Neuron (in vitro differentiated cells): ENCODE measurements at regions not wholly inside any gene's neighbourhood (a gene's known extent, or its start where the extent isn't known, plus 50 kb on each side); places are given as distances from the start of the nearest gene placed in this dataset.
"Not testable (repeated sequence)": the region's sequence is repeated elsewhere in the genome, so short reads cannot be mapped to it uniquely, and the experiment has no call there.

ENCODE experiments used
- H2AFZ ChIP-seq: one replicate; pipeline ENCODE4 v1.6.1; 2013; ENCODE audit warnings: low read depth, mild to moderate bottlenecking, inconsistent platforms, low read length, moderate library complexity
- H3K27me3 ChIP-seq: one replicate; pipeline ENCODE4 v1.6.1; 2013; ENCODE audit warnings: low read length; ENCODE audit not compliant: insufficient read depth
- H3K36me3 ChIP-seq: one replicate; pipeline ENCODE4 v1.6.1; 2013; ENCODE audit warnings: low read length; ENCODE audit not compliant: insufficient read depth
- H3K4me1 ChIP-seq: one replicate; pipeline ENCODE4 v1.6.1; 2013; ENCODE audit warnings: low read length; ENCODE audit not compliant: insufficient read depth
- H3K4me3 ChIP-seq: 2 replicates; pipeline ENCODE4 v1.5.1; 2013; ENCODE audit warnings: mild to moderate bottlenecking, low read length, moderate library complexity
- H3K9me3 ChIP-seq: one replicate; pipeline ENCODE4 v1.6.1; 2013; ENCODE audit warnings: low read length

DNA sequence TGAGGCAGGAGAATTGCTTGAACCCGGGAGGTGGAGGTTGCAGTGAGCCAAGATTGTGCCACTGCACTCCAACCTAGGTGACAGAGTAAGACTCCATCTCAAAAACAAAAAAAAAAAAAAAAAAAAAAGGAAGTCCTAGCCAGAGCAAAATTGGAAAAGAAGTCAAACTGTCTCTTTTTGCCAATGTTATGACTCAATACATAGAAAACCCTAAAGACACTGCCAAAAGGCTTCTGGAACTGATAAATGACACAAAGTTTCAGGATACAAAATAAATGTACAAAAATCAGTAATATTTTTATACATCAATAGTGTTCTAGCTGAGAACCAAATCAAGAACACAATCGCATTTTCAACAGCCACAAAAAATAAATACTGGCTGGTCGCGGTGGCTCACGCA lies 82.5 kb upstream of the COL8A1 start:
- H3K4me3 ChIP-seq, H3K27me3 ChIP-seq, H3K9me3 ChIP-seq, H3K36me3 ChIP-seq, H2AFZ ChIP-seq: not testable (repeated sequence)
- peaks cover 20% of the 10 kb centered on the region for H3K4me1 ChIP-seq

DNA sequence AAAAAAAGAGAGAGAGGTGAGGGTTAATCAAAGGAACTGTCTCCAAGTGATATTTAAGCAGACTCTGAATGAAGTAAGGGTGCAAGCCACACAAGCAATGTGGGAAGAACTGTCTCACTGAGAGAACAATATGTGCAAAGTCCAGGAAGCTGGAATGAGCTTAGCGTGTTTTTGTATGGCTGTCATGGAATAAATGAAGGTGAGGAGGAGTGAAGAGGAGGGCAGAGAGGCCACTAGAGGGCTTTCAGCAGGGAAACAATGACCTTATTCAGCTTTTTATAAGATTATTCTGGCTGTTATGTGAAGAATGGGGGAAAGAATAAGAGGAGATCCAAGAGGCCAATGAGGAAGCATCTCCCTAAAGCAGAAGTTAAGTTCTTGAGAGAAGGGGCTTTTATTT lies 86.9 kb upstream of the COL8A1 start:
- Histone ChIP-seq H2AFZ (no peak overlapping the region), H3K9me3 (no peaks in the 10 kb centered on the region), H3K36me3 (no peaks in the 10 kb centered on the region), H3K4me1 (peaks cover 29% of the 10 kb centered on the region), H3K27me3 (no peaks in the 10 kb centered on the region), H3K4me3 (no peak overlapping the region)

DNA sequence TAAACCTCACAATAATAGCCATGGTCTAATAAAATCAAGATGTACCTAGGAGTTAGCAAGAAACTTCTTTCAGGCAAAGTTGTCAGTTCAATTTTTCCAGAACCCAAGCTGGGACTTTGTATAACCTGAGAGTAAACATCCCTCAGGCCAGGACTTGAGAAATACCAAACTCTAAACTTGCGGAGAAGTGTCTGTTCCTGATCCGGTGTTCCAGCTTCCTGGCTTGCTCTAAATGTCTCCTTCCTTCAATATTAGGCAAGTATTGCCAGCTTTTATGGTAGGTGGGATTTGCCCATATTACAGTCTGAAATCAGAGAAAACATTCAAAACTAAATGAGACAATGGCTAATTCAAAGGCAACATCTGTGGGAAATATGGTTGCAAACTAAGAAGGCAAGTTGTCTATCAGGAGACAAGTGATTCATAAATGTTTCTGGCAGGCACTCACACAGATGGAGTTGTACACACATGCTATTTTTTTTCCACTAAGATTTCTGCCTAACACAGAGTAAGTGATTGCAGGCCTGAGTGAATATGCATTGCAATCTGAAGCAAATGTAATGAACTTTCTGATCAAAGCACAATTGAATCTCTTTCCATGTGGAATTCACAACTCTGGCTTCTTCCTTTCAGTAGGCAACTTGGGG lies 88.3 kb upstream of the COL8A1 start:
- Histone ChIP-seq H3K27me3 (no peaks in the 10 kb centered on the region), H3K36me3 (no peaks in the 10 kb centered on the region), H3K9me3 (no peaks in the 10 kb centered on the region), H3K4me1 (peaks cover 29% of the 10 kb centered on the region), H3K4me3 (no peak overlapping the region), H2AFZ (no peak overlapping the region)

DNA sequence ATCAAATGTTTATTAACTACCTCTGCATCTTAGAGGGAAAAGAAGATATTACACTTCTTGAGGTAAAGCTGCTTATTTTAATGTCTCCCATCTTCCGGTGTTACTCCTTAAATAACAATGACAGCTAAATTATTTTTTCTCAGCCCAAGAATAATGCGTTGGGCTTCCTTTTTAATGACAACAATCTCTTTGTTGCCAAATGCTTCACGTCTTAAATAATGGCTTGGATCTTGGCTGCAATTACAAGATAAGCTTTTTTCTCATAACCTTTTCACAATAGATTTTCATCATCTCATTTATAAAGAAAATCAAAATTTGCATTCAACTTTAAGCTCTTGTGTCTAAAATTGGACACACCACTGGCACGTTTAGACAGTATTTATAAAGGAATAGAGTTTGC lies 89.2 kb upstream of the COL8A1 start:
- Histone ChIP-seq H3K9me3 (no peaks in the 10 kb centered on the region), H3K27me3 (no peaks in the 10 kb centered on the region), H3K36me3 (no peaks in the 10 kb centered on the region), H2AFZ (no peak overlapping the region), H3K4me3 (no peak overlapping the region), H3K4me1 (peaks cover 29% of the 10 kb centered on the region)

- Histone ChIP-seq H2AFZ (no peak overlapping the region), H3K9me3 (no peaks in the 10 kb centered on the region), H3K4me1 (peaks cover 29% of the 10 kb centered on the region), H3K27me3 (no peaks in the 10 kb centered on the region), H3K36me3 (no peaks in the 10 kb centered on the region), H3K4me3 (no peak overlapping the region)
Measured at GRCh38 chr3:99548674-99549073, 89.7 kb upstream of the COL8A1 start.

GRCh38 chr3:99545941-99546580 lies 92.3 kb upstream of the COL8A1 start:
- no peaks in the 10 kb centered on the region for H3K27me3 ChIP-seq
- no peak overlapping the region for H2AFZ ChIP-seq
- H3K4me3 ChIP-seq = no peak overlapping the region
- H3K4me1 ChIP-seq = peaks cover 11% of the 10 kb centered on the region
- no peaks in the 10 kb centered on the region for H3K9me3 ChIP-seq
- H3K36me3 ChIP-seq = no peaks in the 10 kb centered on the region

- Histone ChIP-seq H3K27me3 (no peaks in the 10 kb centered on the region), H3K4me3 (no peak overlapping the region), H2AFZ (no peak overlapping the region), H3K4me1 (no peaks in the 10 kb centered on the region), H3K36me3 (no peaks in the 10 kb centered on the region), H3K9me3 (no peaks in the 10 kb centered on the region)
Measured at GRCh38 chr3:99544786-99545281, 93.6 kb upstream of the COL8A1 start.

GRCh38 chr3:99543796-99544195 lies 94.6 kb upstream of the COL8A1 start:
- H3K9me3 ChIP-seq = no peaks in the 10 kb centered on the region
- H3K36me3 ChIP-seq = no peaks in the 10 kb centered on the region
- no peaks in the 10 kb centered on the region for H3K4me1 ChIP-seq
- no peak overlapping the region for H2AFZ ChIP-seq
- no peaks in the 10 kb centered on the region for H3K27me3 ChIP-seq
- H3K4me3 ChIP-seq = no peak overlapping the region

- Histone ChIP-seq H2AFZ (no peak overlapping the region), H3K4me1 (no peaks in the 10 kb centered on the region), H3K9me3 (no peaks in the 10 kb centered on the region), H3K4me3 (no peak overlapping the region), H3K27me3 (no peaks in the 10 kb centered on the region), H3K36me3 (no peaks in the 10 kb centered on the region)
Measured at GRCh38 chr3:99542767-99543518, 95.5 kb upstream of the COL8A1 start.

- Histone ChIP-seq H3K36me3 (no peaks in the 10 kb centered on the region), H3K9me3 (no peaks in the 10 kb centered on the region), H3K4me1 (no peaks in the 10 kb centered on the region), H3K27me3 (no peaks in the 10 kb centered on the region), H2AFZ (no peak overlapping the region), H3K4me3 (no peak overlapping the region)
Measured at GRCh38 chr3:99541181-99541580, 97.2 kb upstream of the COL8A1 start.

DNA sequence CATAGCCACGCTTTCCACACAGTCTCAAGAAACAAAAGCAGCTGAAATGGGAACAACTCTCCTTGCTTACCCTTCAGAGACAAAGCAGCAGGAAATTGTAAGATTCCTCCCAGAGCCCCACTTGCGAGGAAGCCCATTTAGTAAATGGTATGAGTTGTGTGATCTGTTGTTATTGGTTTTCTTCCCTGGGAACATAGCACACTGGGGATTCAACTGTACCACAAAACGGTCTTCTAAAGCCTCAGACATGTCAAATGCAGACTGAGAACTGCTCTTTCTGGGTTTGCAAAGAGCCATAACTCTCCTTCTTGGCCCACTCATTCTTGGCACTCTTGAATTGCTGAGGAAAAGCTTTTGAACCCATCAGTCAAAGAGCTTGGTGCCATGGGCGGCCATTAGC lies 101.0 kb upstream of the COL8A1 start:
- Histone ChIP-seq H3K36me3 (no peaks in the 10 kb centered on the region), H3K4me3 (no peak overlapping the region), H3K4me1 (no peaks in the 10 kb centered on the region), H2AFZ (no peak overlapping the region), H3K27me3 (no peaks in the 10 kb centered on the region), H3K9me3 (no peaks in the 10 kb centered on the region)

DNA sequence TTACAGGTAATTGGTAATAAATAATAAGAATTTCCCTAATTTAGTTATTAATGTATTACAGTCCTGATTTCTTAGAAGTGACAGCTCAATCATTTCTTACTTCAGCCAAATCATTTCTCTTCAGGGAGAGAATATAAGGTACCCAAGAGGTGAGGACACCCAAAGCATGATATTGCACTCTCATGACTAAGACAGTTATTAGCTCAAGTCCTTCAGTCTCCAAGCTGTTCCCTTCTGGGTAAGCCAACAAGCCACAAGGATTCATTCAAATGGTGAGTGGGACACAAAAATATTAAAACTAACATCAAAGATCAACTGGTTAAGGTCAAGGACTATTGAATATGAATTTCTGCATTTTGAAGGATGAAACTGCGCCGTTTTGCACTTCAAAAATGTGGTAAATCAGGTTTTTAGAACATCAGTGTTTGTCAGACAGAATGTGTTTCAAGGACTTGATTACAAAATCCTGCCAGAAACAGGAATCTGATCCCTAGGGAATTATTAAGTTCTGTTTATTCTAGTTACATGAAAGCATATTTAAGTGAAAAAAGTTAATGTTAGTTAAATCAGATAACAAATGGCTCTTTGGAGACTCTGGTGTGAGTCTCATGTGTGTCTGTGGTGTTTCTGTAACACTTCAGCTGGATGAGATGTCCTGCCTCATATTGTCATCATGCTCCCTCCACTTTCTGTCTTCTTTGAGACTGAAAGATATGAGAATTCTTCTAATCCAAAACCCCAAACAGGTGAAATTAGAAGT lies 101.7 kb upstream of the COL8A1 start:
- no peak overlapping the region for H3K4me3 ChIP-seq

More for the DNA sequence above, 101.7 kb upstream of the COL8A1 start:
- H3K36me3 ChIP-seq = no peaks in the 10 kb centered on the region
- H2AFZ ChIP-seq = no peak overlapping the region
- H3K27me3 ChIP-seq = no peaks in the 10 kb centered on the region
- no peaks in the 10 kb centered on the region for H3K4me1 ChIP-seq
- H3K9me3 ChIP-seq = no peaks in the 10 kb centered on the region
